Mesenchymal stem cell (in vitro differentiated cells and primary cell): ENCODE measurements at regions not wholly inside any gene's neighbourhood (a gene's known extent, or its start where the extent isn't known, plus 50 kb on each side); places are given as distances from the start of the nearest gene placed in this dataset.

ENCODE experiments used
- DNase-seq: peaks from one replicate; pipeline ENCODE4 v3.0.0-alpha.2; 2013
- H2AFZ ChIP-seq: one replicate; pipeline ENCODE4 v1.6.1; 2013; ENCODE audit warnings: low read depth, mild to moderate bottlenecking, control low read depth, inconsistent platforms, low read length, moderate library complexity
- H2AK5ac ChIP-seq: 2 replicates; pipeline ENCODE4 v1.6.1; 2013; ENCODE audit warnings: low read length, moderate library complexity, mild to moderate bottlenecking, inconsistent platforms; ENCODE audit not compliant: severe bottlenecking
- H2BK120ac ChIP-seq: one replicate; pipeline ENCODE4 v1.6.1; 2013; ENCODE audit warnings: low read depth, mild to moderate bottlenecking, inconsistent platforms, low read length, moderate library complexity
- H2BK12ac ChIP-seq, 2 experiments: one replicate each; pipeline ENCODE4 v1.6.1; 2013; ENCODE audit warnings: inconsistent platforms in 2 of 2, low read length in 2 of 2, mild to moderate bottlenecking in 2 of 2, moderate library complexity in 2 of 2, control low read depth in 1 of 2
- H2BK15ac ChIP-seq: one replicate; pipeline ENCODE4 v1.6.1; 2013; ENCODE audit warnings: mild to moderate bottlenecking, low read depth, inconsistent platforms; ENCODE audit not compliant: poor library complexity, severe bottlenecking
- H2BK5ac ChIP-seq: 2 replicates; pipeline ENCODE4 v1.6.1; 2013; ENCODE audit warnings: low read depth, mild to moderate bottlenecking, low read length, control low read depth, inconsistent platforms; ENCODE audit not compliant: poor library complexity, severe bottlenecking
- H3K14ac ChIP-seq, 2 experiments: one replicate each; pipeline ENCODE4 v1.6.1; 2013; ENCODE audit warnings: inconsistent platforms in 2 of 2, low read length in 2 of 2, control low read depth in 1 of 2, mild to moderate bottlenecking in 1 of 2, moderate library complexity in 1 of 2
- H3K18ac ChIP-seq, 2 experiments: one replicate each; pipeline ENCODE4 v1.6.1; 2013; ENCODE audit warnings: inconsistent platforms in 2 of 2, low read length in 2 of 2, control low read depth in 1 of 2, low read depth in 1 of 2, mild to moderate bottlenecking in 1 of 2
- H3K23ac ChIP-seq, 2 experiments: one replicate each; pipeline ENCODE4 v1.6.1; 2013; ENCODE audit warnings: inconsistent platforms in 2 of 2, low read length in 2 of 2, mild to moderate bottlenecking in 2 of 2, moderate library complexity in 2 of 2, control low read depth in 1 of 2
- H3K27ac ChIP-seq: 2 replicates; pipeline ENCODE4 v1.5.1; 2013; ENCODE audit warnings: mild to moderate bottlenecking, moderate library complexity, low read length, control low read depth, inconsistent platforms; ENCODE audit not compliant: poor library complexity, severe bottlenecking
- H3K27me3 ChIP-seq, 2 experiments: 2 replicates each; pipeline versions ENCODE4 v1.6.1 to v1.7.0; 2013; ENCODE audit warnings: low read length in 2 of 2, mild to moderate bottlenecking in 2 of 2, moderate library complexity in 2 of 2, control low read depth in 1 of 2, inconsistent platforms in 1 of 2; ENCODE audit not compliant: control insufficient read depth in 1 of 2, insufficient read depth in 1 of 2
- H3K36me3 ChIP-seq, 2 experiments: 2 replicates each; pipeline versions ENCODE4 v1.6.1 to v1.7.0; 2013; ENCODE audit warnings: low read length in 2 of 2, control low read depth in 1 of 2, inconsistent platforms in 1 of 2, low read depth in 1 of 2, mild to moderate bottlenecking in 1 of 2; ENCODE audit not compliant: insufficient read depth in 2 of 2, control insufficient read depth in 1 of 2
- H3K4ac ChIP-seq, 2 experiments: one replicate each; pipeline ENCODE4 v1.6.1; 2013; ENCODE audit warnings: inconsistent platforms in 2 of 2, low read length in 2 of 2, mild to moderate bottlenecking in 2 of 2, moderate library complexity in 2 of 2, control low read depth in 1 of 2, low read depth in 1 of 2
- H3K4me1 ChIP-seq: 2 replicates; pipeline ENCODE4 v1.6.1; 2013; ENCODE audit warnings: low read depth, low read length, control low read depth; ENCODE audit not compliant: control insufficient read depth, insufficient read depth
- H3K4me2 ChIP-seq: 2 replicates; pipeline ENCODE4 v1.6.1; 2013; ENCODE audit warnings: low read length, mild to moderate bottlenecking, inconsistent platforms; ENCODE audit not compliant: poor library complexity, severe bottlenecking
- H3K4me3 ChIP-seq, 2 experiments: 2 replicates each; pipeline versions ENCODE4 v1.5.1 to v1.7.0; 2013; ENCODE audit warnings: low read length in 2 of 2, mild to moderate bottlenecking in 2 of 2, control low read depth in 1 of 2, low read depth in 1 of 2; ENCODE audit not compliant: insufficient read depth in 1 of 2
- H3K79me1 ChIP-seq: replicated peaks from 2 replicates; pipeline ENCODE4 v1.6.1; 2013; ENCODE audit warnings: mild to moderate bottlenecking, control low read depth, low read length, inconsistent platforms; ENCODE audit not compliant: poor library complexity, severe bottlenecking
- H3K9ac ChIP-seq: 2 replicates; pipeline ENCODE4 v1.7.0; 2013; ENCODE audit warnings: mild to moderate bottlenecking, low read length, moderate library complexity
- H3K9me3 ChIP-seq: 2 replicates; pipeline ENCODE4 v1.7.0; 2013; ENCODE audit warnings: mild to moderate bottlenecking, low read length; ENCODE audit not compliant: control insufficient read depth
- H4K8ac ChIP-seq: one replicate; pipeline ENCODE4 v1.6.1; 2013; ENCODE audit warnings: inconsistent platforms, mild to moderate bottlenecking, low read length, moderate library complexity
- H4K91ac ChIP-seq: one replicate; pipeline ENCODE4 v1.6.1; 2013; ENCODE audit warnings: mild to moderate bottlenecking, low read length, inconsistent platforms
- whole genome bisulfite sequencing: methylation state at CpG from one replicate; pipeline ENCODE4 v1.1.7; 2013; ENCODE audit warnings: mixed read lengths; 5-methylcytosine and 5-hydroxymethylcytosine counted together

DNA sequence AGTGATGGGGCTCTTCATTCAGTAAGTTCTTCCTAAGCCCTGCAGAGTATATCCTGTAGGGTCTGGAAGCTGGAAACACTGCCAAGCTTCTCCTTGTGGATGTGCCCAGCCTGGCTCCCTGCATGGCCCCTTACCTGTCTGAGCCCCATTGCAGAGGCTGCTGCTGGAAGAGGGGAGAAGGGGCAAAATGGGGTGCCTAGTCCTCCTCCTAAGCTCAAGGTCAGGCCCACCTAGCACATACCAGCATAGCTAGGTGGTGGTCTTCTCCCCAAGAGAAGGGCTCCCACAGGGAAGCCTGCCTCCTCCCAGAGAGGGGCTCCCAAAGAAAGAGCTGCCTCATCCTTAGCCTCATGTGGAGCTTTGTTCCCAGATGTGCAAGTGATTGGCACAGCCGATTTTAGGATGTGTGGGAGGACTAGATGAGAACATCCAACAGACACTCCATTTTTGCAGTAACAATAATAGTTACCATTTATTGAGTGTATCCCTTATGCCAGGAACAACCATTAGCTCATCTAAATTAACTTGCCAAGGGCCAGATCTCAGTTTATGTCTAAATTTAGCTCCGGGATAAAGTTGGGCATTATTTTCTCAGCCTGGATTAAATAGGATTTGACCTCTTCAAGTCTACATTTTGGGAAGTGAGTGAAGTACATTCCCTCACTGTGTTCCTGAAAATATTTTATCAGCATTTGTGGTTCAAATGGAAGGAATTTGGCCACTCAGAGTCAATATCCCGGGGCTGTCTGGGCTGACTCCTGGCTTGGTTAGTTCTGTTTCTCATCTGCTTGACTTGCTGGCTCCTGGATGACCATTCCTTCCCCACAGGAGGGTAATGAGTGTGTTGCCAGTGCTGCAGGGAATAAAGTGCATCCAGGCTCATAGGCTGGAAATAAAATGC, 291.1 kb upstream of the ROPN1 start:
- Histone ChIP-seq H2AK5ac (peak overlapping the region; percentile 1), H3K4me1 (peaks cover 3% of the 10 kb centered on the region), H3K27ac (no peak overlapping the region), H3K79me1 (no peaks in the 10 kb centered on the region), H2BK120ac (no peak overlapping the region), H3K23ac (no peak overlapping the region), H3K9ac (peak overlapping the region; percentile 39), H3K14ac (no peak overlapping the region), H3K4me2 (no peak overlapping the region), H2BK5ac (no peak overlapping the region), H2BK12ac (no peak overlapping the region), H3K4me3 (no peak overlapping the region), H3K27me3 (peaks cover 0 to 9% of the 10 kb centered on the region in 2 experiments), H4K91ac (no peak overlapping the region), H3K18ac (no peak overlapping the region), H3K36me3 (no peaks in the 10 kb centered on the region), H2BK15ac (no peak overlapping the region), H2AFZ (no peak overlapping the region), H3K9me3 (no peaks in the 10 kb centered on the region), H4K8ac (no peak overlapping the region), H3K4ac (no peak overlapping the region)
- DNase-seq, result no peak
- WGBS, result 57% methylated on average over 3 of the region's 3 CpGs

DNA sequence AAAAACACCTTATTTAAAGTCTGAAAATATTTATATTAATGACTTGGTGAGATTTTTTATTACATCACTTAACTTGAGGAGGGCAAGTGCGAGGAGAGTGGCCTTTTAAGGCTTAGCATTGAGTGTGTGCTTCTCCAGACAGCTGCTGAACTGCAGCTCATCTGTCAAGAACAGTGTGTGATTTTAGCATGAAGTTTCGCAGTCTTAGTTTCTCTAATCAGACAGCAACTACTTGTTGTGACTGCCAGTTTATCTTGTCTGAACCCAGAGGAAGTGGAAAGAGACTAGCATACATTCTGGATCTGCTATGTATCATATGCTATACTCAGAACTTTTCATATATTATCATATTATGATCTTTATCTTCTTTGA, 291.7 kb upstream of the ROPN1 start:
- no peak overlapping the region for H2BK15ac ChIP-seq
- H3K14ac ChIP-seq, result no peak overlapping the region
- no peak overlapping the region for H4K91ac ChIP-seq
- H2AFZ ChIP-seq, result no peak overlapping the region
- H3K27me3 ChIP-seq, result peaks cover 0 to 9% of the 10 kb centered on the region in 2 experiments
- H3K4me1 ChIP-seq, result peaks cover 3% of the 10 kb centered on the region
- no peak overlapping the region for H2BK120ac ChIP-seq
- H3K79me1 ChIP-seq, result no peaks in the 10 kb centered on the region
- H3K4ac ChIP-seq, result no peak overlapping the region
- H3K18ac ChIP-seq, result no peak overlapping the region
- no peak overlapping the region for H3K4me2 ChIP-seq
- H2AK5ac ChIP-seq, result no peak overlapping the region
- H2BK5ac ChIP-seq, result no peak overlapping the region
- H3K4me3 ChIP-seq, result no peak overlapping the region
- H3K23ac ChIP-seq, result no peak overlapping the region
- peak overlapping the region; percentile 3 for H3K27ac ChIP-seq
- H3K9ac ChIP-seq, result peak overlapping the region; percentile 39
- H3K9me3 ChIP-seq, result no peaks in the 10 kb centered on the region
- 21% methylated on average over 1 of the region's 2 CpGs for WGBS
- H3K36me3 ChIP-seq, result no peaks in the 10 kb centered on the region
- no peak overlapping the region for H2BK12ac ChIP-seq
- no peak for DNase-seq
- no peak overlapping the region for H4K8ac ChIP-seq

DNA sequence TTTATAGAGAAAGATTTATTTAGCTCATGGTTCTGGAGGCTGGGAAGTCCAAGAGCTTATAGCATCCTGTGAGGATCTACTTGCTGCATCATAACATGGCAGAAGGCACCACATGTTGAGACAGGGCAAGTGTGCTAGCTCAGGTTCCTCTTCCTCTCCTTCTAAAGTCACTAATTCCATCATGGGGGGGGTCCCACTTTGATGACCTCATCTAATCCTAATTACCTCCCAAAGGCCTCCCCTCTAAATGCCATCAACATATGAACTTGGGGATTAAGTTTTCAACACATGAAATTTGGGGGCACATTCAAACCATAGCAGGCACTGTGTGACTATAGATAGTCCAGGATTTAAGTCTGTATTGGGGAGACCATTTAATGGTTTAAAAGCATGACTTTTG, 297.1 kb upstream of the ROPN1 start:
- no peak for DNase-seq
- H2BK12ac ChIP-seq, result no peak overlapping the region
- peaks cover 0 to 10% of the 10 kb centered on the region in 2 experiments for H3K27me3 ChIP-seq
- no peaks in the 10 kb centered on the region for H3K79me1 ChIP-seq
- H4K8ac ChIP-seq, result no peak overlapping the region
- H2AK5ac ChIP-seq, result no peak overlapping the region
- no peak overlapping the region for H3K4me3 ChIP-seq
- no peak overlapping the region for H3K27ac ChIP-seq
- H3K23ac ChIP-seq, result no peak overlapping the region
- H2BK5ac ChIP-seq, result no peak overlapping the region
- no peak overlapping the region for H4K91ac ChIP-seq
- no peak overlapping the region for H3K9ac ChIP-seq
- no peak overlapping the region for H2BK15ac ChIP-seq
- no peak overlapping the region for H3K18ac ChIP-seq
- H3K4ac ChIP-seq, result no peak overlapping the region
- no peaks in the 10 kb centered on the region for H3K36me3 ChIP-seq
- no peaks in the 10 kb centered on the region for H3K9me3 ChIP-seq
- no peak overlapping the region for H2BK120ac ChIP-seq
- no peak overlapping the region for H3K4me2 ChIP-seq
- peaks cover 3% of the 10 kb centered on the region for H3K4me1 ChIP-seq
- no peak overlapping the region for H2AFZ ChIP-seq
- no peak overlapping the region for H3K14ac ChIP-seq

DNA sequence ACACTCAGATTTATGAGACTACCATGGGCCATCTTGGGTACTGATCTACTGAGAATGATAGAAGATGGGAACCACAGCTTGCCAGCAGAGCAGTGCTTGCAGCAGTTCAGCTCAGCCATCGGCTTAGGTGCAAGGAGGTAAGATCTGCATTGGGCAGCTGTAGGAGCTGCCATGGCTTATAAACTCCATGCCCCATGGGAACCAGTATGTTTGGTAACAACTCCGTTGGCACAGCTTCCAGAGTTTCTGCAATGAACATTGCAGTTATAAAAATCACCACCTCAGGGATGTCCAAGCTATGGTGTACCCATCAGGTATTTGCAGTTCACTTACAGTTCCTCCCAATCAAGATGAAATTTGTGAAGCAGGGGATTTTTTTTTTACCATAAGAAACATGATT, 299.1 kb upstream of the ROPN1 start:
- H3K27ac ChIP-seq, result no peak overlapping the region
- no peak overlapping the region for H3K9ac ChIP-seq
- no peak overlapping the region for H2BK120ac ChIP-seq
- peaks cover 0 to 8% of the 10 kb centered on the region in 2 experiments for H3K27me3 ChIP-seq
- no peak overlapping the region for H2AFZ ChIP-seq
- H3K18ac ChIP-seq, result no peak overlapping the region
- no peak overlapping the region for H2BK15ac ChIP-seq
- H3K4me1 ChIP-seq, result peaks cover 3% of the 10 kb centered on the region
- H3K14ac ChIP-seq, result no peak overlapping the region
- no peaks in the 10 kb centered on the region for H3K79me1 ChIP-seq
- no peak overlapping the region for H3K23ac ChIP-seq
- H2BK12ac ChIP-seq, result no peak overlapping the region
- H3K4ac ChIP-seq, result no peak overlapping the region
- no peak overlapping the region for H2AK5ac ChIP-seq
- no peak overlapping the region for H4K8ac ChIP-seq
- no peak overlapping the region for H2BK5ac ChIP-seq
- no peak overlapping the region for H4K91ac ChIP-seq
- 98% methylated on average over 2 of the region's 2 CpGs for WGBS
- H3K9me3 ChIP-seq, result no peaks in the 10 kb centered on the region
- no peak overlapping the region for H3K4me3 ChIP-seq
- H3K36me3 ChIP-seq, result no peaks in the 10 kb centered on the region
- no peak overlapping the region for H3K4me2 ChIP-seq
- DNase-seq, result no peak
